Keratinocyte (primary cell): ENCODE measurements at regions not wholly inside any gene's neighbourhood (a gene's known extent, or its start where the extent isn't known, plus 50 kb on each side); places are given as distances from the start of the nearest gene placed in this dataset.

Experiments
- CTCF ChIP-seq, 3 experiments: IDR thresholded peaks in 1 of 3; conservative IDR thresholded peaks in 1 of 3; optimal IDR thresholded peaks in 1 of 3; 2 replicates in 2 of 3; 3 replicates in 1 of 3; pipeline versions ENCODE3 to v1.5.1; 2011; ENCODE audit warnings: low read length in 3 of 3, mild to moderate bottlenecking in 3 of 3, moderate library complexity in 2 of 3, control low read depth in 1 of 3, inconsistent platforms in 1 of 3; ENCODE audit not compliant: insufficient read depth in 2 of 3; ENCODE audit errors: extremely low read depth in 1 of 3
- EZH2 ChIP-seq: IDR thresholded peaks from one replicate; pipeline ENCODE4 v1.6.1; 2012; ENCODE audit warnings: inconsistent platforms, mild to moderate bottlenecking, low read length, moderate library complexity

GRCh38 chr1:208855403-208855802 is 611.2 kb upstream of the PLXNA2 start:
- TF ChIP-seq CTCF (optimal IDR thresholded peaks at IDR 0.05 in 1 of 3, IDR thresholded peaks at IDR 0.05 in 1 of 3, conservative IDR thresholded peaks at IDR 0.05 in 1 of 3; ENCODE audit: extremely low read depth in 1 of 3, insufficient read depth in 2 of 3, low read length in 3 of 3) (no peak), EZH2 (no peak)
